GM23338 (cell line): ENCODE measurements at regions not wholly inside any gene's neighbourhood (a gene's known extent, or its start where the extent isn't known, plus 50 kb on each side); places are given as distances from the start of the nearest gene placed in this dataset.

Experiments
- ATAC-seq: fragments of 200-7000 bp; cut with Tn5 transposase; 3 replicates; pipeline ENCODE4 v1.9.1; 2020
- DNase-seq: peaks from one replicate; pipeline ENCODE4 v3.0.0-alpha.2; 2015; ENCODE audit warnings: low spot score
- H2AFZ ChIP-seq: fragments of 200-600 bp; sonication (generic); 2 replicates; pipeline ENCODE4 v1.8.0; 2016; ENCODE audit warnings: antibody characterized with exemption, mild to moderate bottlenecking, moderate library complexity
- H3F3A ChIP-seq: fragments of 200-600 bp; sonication (generic); replicated peaks from 2 replicates; pipeline ENCODE4 v1.8.0; 2017; ENCODE audit warnings: antibody characterized with exemption, mixed run types, low read depth
- H3K27ac ChIP-seq: fragments of 200-600 bp; sonication (generic); 2 replicates; pipeline ENCODE4 v1.6.1; 2016; ENCODE audit warnings: low read depth
- H3K27me3 ChIP-seq: fragments of 200-600 bp; sonication (generic); 2 replicates; pipeline ENCODE4 v1.8.0; 2016; ENCODE audit warnings: mild to moderate bottlenecking, mixed run types, moderate library complexity; ENCODE audit not compliant: insufficient read depth
- H3K36me3 ChIP-seq: fragments of 200-600 bp; sonication (generic); 2 replicates; pipeline ENCODE4 v1.8.0; 2016; ENCODE audit warnings: mild to moderate bottlenecking; ENCODE audit not compliant: insufficient read depth
- H3K4me1 ChIP-seq: fragments of 200-600 bp; sonication (generic); 2 replicates; pipeline ENCODE4 v1.8.0; 2016; ENCODE audit warnings: mild to moderate bottlenecking, moderate library complexity; ENCODE audit not compliant: insufficient read depth
- H3K4me2 ChIP-seq: fragments of 200-600 bp; sonication (generic); 2 replicates; pipeline ENCODE4 v1.7.1; 2017; ENCODE audit warnings: mixed run types
- H3K4me3 ChIP-seq: fragments of 200-600 bp; sonication (generic); 2 replicates; pipeline ENCODE4 v1.6.1; 2016; ENCODE audit warnings: mixed run types
- H3K79me2 ChIP-seq: fragments of 200-600 bp; sonication (generic); replicated peaks from 2 replicates; pipeline ENCODE4 v1.8.0; 2017; ENCODE audit warnings: mild to moderate bottlenecking; ENCODE audit not compliant: insufficient read depth
- H3K9me2 ChIP-seq: fragments of 200-600 bp; sonication (generic); 2 replicates; pipeline ENCODE4 v1.8.0; 2017; ENCODE audit not compliant: insufficient read depth
- H4K20me1 ChIP-seq: fragments of 200-600 bp; sonication (generic); replicated peaks from 2 replicates; pipeline ENCODE4 v1.8.0; 2017; ENCODE audit warnings: mild to moderate bottlenecking; ENCODE audit not compliant: insufficient read depth
- H3K27ac Mint-ChIP-seq: 2 replicates; pipeline ENCODE4 v1.8.0; 2020; ENCODE audit warnings: inconsistent platforms, mild to moderate bottlenecking, moderate library complexity, mixed read lengths
- H3K27me3 Mint-ChIP-seq: 3 replicates; pipeline ENCODE4 v1.8.0; 2022; ENCODE audit warnings: low read depth, mild to moderate bottlenecking, moderate library complexity, mixed read lengths, inconsistent platforms; ENCODE audit not compliant: insufficient read depth, poor library complexity
- H3K36me3 Mint-ChIP-seq: 3 replicates; pipeline ENCODE4 v1.8.0; 2021; ENCODE audit warnings: low read depth, mild to moderate bottlenecking, inconsistent platforms, moderate library complexity, mixed read lengths
- H3K4me1 Mint-ChIP-seq: 3 replicates; pipeline ENCODE4 v1.8.0; 2020; ENCODE audit warnings: mild to moderate bottlenecking, inconsistent platforms, mixed read lengths
- H3K4me3 Mint-ChIP-seq: 3 replicates; pipeline ENCODE4 v1.8.0; 2021; ENCODE audit warnings: moderate library complexity, mild to moderate bottlenecking, inconsistent platforms, mixed read lengths
- H3K9me3 Mint-ChIP-seq: 3 replicates; pipeline ENCODE4 v1.8.0; 2020; ENCODE audit warnings: moderate library complexity, mild to moderate bottlenecking, inconsistent platforms, mixed read lengths
- CREB1 ChIP-seq: fragments of 250-450 bp; sonication (Bioruptor Pico); IDR thresholded peaks from 2 replicates; pipeline ENCODE4 v1.5.0; 2020; ENCODE audit warnings: low read depth, mild to moderate bottlenecking, moderate library complexity
- EZH2phosphoT487 ChIP-seq: fragments of 200-600 bp; sonication (generic); IDR thresholded peaks from one replicate; pipeline ENCODE4 v1.8.1; 2018; ENCODE audit warnings: antibody characterized with exemption; ENCODE audit not compliant: unreplicated experiment
- NANOG ChIP-seq: IDR thresholded peaks from 2 replicates; pipeline ENCODE4 v1.6.1; 2016; ENCODE audit warnings: antibody characterized with exemption, borderline replicate concordance
- STAT1 ChIP-seq: IDR thresholded peaks from one replicate; pipeline ENCODE4 v1.6.1; 2016; ENCODE audit warnings: antibody characterized with exemption; ENCODE audit not compliant: unreplicated experiment
- ZNF331 ChIP-seq: fragments of 250-450 bp; sonication (Bioruptor Pico); IDR thresholded peaks from 2 replicates; pipeline ENCODE4 v1.5.0; 2020; ENCODE audit warnings: low read depth, mild to moderate bottlenecking, moderate library complexity
- ZNF462 ChIP-seq: fragments of 250-450 bp; sonication (Bioruptor Pico); IDR thresholded peaks from 2 replicates; pipeline ENCODE4 v1.5.0; 2020; ENCODE audit warnings: mild to moderate bottlenecking, moderate library complexity
- TF ChIP-seq, protein P1 (sequence below): IDR thresholded peaks from one replicate; pipeline ENCODE4 v1.6.1; 2018; ENCODE audit warnings: antibody characterized with exemption; ENCODE audit not compliant: unreplicated experiment
- TF ChIP-seq, protein P2 (sequence below), 2 experiments: fragments of 200-600 bp in 1 of 2; sonication (generic) in 1 of 2; conservative IDR thresholded peaks; 2 replicates each; pipeline versions ENCODE4 v1.5.1 to v1.6.1; 2016 to 2017; ENCODE audit warnings: antibody characterized with exemption in 2 of 2, low read depth in 2 of 2, mild to moderate bottlenecking in 2 of 2, moderate library complexity in 1 of 2

- TF ChIP-seq ZNF462, result no peak
- no peak for TF ChIP-seq NANOG
- TF ChIP-seq, protein P1, sequence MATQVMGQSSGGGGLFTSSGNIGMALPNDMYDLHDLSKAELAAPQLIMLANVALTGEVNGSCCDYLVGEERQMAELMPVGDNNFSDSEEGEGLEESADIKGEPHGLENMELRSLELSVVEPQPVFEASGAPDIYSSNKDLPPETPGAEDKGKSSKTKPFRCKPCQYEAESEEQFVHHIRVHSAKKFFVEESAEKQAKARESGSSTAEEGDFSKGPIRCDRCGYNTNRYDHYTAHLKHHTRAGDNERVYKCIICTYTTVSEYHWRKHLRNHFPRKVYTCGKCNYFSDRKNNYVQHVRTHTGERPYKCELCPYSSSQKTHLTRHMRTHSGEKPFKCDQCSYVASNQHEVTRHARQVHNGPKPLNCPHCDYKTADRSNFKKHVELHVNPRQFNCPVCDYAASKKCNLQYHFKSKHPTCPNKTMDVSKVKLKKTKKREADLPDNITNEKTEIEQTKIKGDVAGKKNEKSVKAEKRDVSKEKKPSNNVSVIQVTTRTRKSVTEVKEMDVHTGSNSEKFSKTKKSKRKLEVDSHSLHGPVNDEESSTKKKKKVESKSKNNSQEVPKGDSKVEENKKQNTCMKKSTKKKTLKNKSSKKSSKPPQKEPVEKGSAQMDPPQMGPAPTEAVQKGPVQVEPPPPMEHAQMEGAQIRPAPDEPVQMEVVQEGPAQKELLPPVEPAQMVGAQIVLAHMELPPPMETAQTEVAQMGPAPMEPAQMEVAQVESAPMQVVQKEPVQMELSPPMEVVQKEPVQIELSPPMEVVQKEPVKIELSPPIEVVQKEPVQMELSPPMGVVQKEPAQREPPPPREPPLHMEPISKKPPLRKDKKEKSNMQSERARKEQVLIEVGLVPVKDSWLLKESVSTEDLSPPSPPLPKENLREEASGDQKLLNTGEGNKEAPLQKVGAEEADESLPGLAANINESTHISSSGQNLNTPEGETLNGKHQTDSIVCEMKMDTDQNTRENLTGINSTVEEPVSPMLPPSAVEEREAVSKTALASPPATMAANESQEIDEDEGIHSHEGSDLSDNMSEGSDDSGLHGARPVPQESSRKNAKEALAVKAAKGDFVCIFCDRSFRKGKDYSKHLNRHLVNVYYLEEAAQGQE, result no peak
These were observed 164.8 kb upstream of the RORA start (continued) for GRCh38 chr15:61393949-61394348.

DNA sequence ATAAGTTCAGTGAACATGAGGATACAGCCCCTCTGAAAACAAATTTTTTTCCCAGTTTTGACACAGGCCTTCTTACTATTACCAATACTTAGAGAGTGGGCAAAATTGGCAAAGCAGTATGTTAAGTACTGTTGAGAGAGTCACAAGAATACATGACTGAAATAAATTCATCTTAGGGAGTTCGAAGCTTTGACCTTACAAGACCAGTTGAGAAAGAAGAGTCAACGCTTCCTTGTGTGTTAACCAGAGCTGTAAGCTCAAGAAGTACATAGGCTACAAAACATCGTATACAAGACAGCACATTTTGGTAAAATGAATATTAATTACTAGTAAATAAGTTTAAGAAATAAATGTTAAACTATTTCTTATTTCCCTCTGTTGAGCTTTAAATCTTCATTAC, 164.4 kb upstream of the RORA start:
- H3K4me3 ChIP-seq, result no peak overlapping the region
- Mint-ChIP-seq H3K9me3 (no peaks in the 10 kb centered on the region), H3K36me3 (no peaks in the 10 kb centered on the region), H3K4me1 (no peaks in the 10 kb centered on the region), H3K27me3 (no peaks in the 10 kb centered on the region), H3K4me3 (no peak overlapping the region), H3K27ac (no peak overlapping the region)
- H3F3A ChIP-seq, result no peaks in the 10 kb centered on the region
- H4K20me1 ChIP-seq, result no peaks in the 10 kb centered on the region
- no peak overlapping the region for H3K4me2 ChIP-seq
- DNase-seq (no peak), ATAC-seq (no peak)
- 0 out of 2 replicates have a peak, but pooled peaks cover 4% of the 10 kb centered on the region for H3K9me2 ChIP-seq
- no peaks in the 10 kb centered on the region for H3K36me3 ChIP-seq
- no peaks in the 10 kb centered on the region for H3K79me2 ChIP-seq
- H3K27ac ChIP-seq, result no peak overlapping the region
- no peaks in the 10 kb centered on the region for H3K27me3 ChIP-seq
- no peak for TF ChIP-seq STAT1
- TF ChIP-seq, protein P2, sequence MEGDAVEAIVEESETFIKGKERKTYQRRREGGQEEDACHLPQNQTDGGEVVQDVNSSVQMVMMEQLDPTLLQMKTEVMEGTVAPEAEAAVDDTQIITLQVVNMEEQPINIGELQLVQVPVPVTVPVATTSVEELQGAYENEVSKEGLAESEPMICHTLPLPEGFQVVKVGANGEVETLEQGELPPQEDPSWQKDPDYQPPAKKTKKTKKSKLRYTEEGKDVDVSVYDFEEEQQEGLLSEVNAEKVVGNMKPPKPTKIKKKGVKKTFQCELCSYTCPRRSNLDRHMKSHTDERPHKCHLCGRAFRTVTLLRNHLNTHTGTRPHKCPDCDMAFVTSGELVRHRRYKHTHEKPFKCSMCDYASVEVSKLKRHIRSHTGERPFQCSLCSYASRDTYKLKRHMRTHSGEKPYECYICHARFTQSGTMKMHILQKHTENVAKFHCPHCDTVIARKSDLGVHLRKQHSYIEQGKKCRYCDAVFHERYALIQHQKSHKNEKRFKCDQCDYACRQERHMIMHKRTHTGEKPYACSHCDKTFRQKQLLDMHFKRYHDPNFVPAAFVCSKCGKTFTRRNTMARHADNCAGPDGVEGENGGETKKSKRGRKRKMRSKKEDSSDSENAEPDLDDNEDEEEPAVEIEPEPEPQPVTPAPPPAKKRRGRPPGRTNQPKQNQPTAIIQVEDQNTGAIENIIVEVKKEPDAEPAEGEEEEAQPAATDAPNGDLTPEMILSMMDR (conservative IDR thresholded peaks at IDR 0.05; ENCODE audit: low read depth in 2 of 2), result no peak
- TF ChIP-seq CREB1, result no peak
- TF ChIP-seq EZH2phosphoT487, result no peak
- TF ChIP-seq ZNF331 (CRISPR knock-in tag), result no peak
- no peaks in the 10 kb centered on the region for H3K4me1 ChIP-seq
- H2AFZ ChIP-seq, result no peak overlapping the region
